GM19351 (cell line): ENCODE measurements at regions not wholly inside any gene's neighbourhood (a gene's known extent, or its start where the extent isn't known, plus 50 kb on each side); places are given as distances from the start of the nearest gene placed in this dataset.
"Not testable (repeated sequence)": the region's sequence is repeated elsewhere in the genome, so short reads cannot be mapped to it uniquely, and the experiment has no call there.

Source experiments
- ATAC-seq: cut with Tn5 transposase; IDR thresholded peaks from one replicate; pipeline ENCODE4 v1.9.1; 2021; ENCODE audit warnings: mild to moderate bottlenecking, moderate library complexity; ENCODE audit not compliant: unreplicated experiment

DNA sequence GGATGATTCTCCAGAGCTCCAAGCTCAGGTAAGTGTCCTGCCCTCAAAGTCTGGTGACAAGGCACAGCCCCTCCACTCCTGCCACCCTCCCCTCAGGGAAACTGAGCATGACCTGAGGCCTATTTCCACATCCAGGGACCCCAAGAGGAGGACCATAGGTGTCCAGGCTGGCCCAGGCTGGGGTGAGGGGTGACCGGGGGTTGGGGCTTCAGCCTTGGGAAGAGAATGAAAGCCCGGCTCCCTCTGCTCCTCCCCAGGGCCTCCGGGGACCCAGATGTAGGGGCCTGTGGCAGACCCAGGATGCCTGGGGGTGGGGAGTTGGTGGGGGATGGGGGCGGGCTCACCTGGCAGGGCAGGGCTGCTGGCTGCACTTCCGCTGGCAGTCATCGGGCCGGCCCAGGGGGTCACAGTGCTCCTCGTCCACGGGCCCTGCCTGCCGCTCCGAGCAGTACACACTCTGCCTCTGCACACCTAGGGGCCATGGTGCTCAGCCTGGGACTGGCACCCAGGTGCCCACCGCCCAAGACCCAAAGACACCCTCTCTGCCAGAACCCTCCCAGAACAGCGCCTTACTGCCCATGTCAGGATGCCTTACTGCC is 116.5 kb upstream of the AKAP13 start:
- not testable (repeated sequence) for ATAC-seq

DNA sequence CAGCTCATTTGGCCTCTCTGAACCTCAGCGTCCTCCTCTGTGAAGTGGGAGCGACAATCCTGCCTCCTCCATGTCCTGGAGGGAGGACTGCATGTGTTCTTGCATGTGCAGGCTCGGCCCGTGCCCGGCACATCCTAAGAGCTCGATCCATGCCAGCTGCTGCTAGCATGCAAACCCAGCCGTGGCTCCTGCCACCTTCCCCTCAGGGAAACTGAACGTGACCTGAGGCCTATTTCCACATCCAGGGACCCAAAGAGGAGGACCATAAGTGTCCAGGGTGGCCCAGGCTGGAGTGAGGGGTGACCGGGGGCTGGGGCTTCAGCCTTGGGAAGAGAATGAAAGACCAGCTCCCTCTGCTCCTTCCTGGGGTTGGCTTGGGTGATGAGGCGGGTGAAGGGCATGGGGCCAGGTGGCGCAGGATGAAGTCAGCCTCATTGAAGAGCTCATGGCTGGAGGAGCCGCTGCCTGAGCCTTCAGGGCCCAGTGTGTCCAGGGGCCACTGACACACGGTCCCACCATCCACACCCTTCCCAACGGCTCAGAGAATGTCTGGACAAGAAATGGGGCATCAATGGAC is 115.7 kb upstream of the AKAP13 start:
- not testable (repeated sequence) for ATAC-seq

DNA sequence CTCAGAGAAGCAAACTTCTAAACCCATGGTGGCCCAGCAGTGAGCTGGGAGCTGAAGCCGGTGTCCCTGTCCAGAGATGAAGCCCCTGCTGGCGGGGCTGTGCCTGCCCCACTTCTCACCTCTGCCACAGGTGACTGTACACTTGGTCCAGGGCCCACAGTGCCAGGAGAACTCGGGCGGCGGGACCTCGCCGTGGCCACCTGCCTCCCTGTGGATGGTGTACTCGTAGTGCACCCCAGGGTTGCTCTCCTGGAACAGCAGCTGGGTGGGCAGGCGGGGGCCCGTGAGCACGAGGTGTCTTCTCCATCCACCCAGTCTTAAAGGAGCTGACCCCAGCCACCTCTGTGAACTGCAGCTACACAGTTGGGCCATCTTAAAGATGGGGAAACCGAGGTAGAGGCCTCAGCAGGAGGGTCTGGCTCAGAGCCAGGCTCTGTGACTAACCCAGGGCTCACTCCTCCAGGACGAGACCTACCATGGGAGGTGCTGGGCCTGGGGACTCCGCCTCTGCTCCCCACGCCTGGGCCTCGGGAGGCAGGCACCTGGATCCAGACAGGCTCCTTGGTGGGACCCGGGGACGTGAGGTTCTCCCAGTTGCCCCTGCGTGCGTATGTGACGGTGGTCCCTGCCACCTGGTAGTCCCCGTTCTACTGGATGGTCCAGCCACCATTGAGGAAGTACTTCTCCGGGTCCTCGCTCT is 113.1 kb upstream of the AKAP13 start:
- not testable (repeated sequence) for ATAC-seq

DNA sequence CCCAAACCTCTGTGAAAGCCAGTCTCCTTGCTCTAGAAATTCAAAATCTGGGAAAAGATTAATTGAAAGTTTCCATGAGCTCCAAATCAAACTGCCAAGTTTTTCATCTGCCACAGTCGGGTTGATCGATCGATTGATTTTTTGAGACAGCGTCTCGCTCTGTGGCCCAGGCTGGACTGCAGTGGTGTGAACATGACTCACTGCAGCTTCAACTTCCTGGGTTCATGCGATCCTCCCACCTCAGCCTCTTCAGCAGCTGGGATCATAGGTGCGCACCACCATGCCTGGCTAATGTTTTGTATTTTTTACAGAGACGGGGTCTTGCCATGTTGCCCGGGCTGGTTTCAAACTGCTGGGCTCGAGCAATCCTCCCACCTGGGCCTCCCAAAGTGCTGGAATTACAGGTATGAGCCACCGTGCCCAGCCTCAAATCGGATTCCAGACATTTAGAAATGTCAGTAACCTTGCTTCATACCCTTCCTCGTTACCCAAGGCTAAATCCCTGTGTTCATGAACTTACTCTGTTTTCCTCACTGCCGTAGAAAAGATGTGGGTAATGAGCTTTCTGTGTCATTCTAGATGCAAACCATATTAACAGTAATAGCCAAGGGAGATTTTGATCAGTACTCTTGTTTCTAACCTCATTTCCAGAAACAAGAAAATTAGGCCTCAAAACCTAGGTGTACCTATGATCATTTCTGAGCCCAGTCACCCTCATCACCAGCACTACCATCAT is 105.9 kb upstream of the AKAP13 start:
- no peak for ATAC-seq

DNA sequence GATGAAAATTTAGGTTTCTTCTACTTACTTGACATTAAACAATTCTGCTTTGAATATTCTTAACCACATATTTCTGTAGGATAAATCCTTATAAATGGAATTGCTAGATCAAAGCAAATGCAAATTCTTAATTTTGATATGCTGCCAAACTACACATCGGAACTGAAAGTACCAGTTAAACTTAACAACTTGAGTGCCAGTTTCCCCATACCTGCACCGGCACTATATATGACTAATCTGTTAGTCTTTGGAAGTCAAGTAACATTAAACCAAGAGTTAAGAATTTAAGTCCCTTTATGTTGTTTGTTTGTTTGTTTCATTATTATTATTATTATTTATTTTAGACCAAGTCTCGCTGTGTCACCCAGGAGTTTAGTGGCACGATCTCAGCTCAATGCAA is 103.9 kb upstream of the AKAP13 start:
- no peak for ATAC-seq

DNA sequence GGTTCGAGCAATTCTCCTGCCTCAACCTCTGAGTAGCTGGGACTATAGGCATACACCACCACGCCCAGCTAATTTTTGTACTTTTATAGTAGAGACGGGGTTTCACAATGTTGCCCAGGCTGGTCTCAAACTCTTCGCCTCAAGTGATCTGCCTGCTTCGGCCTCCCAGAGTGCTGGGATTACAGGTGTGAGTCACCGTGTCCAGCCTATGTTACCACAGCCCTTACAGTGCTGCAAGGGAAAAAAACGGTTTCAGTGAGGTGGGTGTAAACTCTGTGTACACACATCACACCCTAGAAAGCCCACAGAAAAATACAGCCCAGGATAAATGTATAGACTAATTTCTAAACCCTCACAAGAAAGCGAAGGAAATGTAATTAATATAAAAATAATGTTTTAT is 103.5 kb upstream of the AKAP13 start:
- no peak for ATAC-seq

DNA sequence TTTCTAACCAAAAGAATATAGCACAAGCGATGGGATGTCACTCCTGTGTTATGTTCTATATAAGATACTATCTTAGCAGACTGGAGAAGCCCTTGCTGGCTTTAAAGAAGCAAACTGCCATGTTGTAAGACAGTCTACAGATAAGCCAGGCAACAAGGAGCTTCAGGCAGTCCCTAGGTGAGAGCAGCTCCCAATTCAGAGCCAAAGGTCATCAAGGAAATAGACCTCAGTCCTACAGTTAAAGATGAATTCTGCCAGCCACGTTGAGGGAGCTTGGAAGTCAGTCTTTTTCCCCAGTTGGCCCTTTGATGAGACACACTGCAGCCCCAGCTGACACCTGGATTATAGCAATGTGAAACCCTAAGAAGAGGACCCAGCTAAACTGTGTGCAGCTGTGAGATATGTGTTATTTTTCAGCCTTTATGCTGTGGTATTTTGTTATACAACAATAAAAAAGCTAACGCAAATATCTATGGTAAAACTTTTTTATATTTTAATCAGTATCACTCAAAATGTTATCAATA is 102.5 kb upstream of the AKAP13 start:
- ATAC-seq: no peak

DNA sequence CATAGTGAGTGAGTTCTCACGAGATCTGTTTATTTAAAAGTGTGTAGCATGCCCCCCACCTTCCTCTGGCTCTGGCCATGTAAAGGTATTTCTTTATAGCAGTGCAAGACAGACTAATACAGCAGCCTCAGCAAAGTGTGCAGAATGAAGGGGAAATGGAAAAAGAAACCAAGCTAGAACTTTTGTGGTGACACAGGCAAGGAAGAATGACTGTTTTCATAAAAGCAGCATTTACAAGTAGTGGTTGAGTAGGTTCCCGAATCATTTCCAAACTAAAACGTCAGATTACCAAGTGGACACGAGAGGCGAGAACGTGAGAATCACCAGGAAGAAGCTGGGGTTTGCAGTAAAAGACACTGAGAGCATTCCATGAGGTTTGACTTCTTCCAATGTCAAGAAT is 100.2 kb upstream of the AKAP13 start:
- ATAC-seq: no peak

DNA sequence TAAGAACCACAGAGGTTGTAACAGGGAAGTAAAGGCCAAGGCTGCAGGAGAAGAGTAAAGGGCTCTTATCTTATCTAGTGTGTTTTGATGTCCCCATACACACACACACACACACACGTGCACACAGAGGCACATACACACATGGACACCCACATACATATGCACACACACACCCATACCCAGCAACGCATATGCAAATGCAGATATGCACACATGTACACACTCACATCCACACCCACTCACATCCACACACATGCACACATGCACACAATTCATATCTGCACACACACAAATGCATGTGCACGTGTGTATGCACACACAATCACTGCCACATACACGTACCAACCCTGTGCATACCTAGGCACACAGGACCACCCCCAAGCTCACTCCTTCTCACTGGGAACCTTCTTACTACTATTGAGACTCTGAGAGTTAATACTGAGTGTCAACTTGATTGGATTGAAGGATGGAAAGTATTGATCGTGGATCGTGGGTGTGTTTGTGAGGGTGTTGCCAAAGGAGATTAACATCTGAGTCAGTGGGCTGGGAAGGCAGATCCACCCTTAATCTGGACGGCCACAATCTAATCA is 99.0 kb upstream of the AKAP13 start:
- ATAC-seq: no peak

DNA sequence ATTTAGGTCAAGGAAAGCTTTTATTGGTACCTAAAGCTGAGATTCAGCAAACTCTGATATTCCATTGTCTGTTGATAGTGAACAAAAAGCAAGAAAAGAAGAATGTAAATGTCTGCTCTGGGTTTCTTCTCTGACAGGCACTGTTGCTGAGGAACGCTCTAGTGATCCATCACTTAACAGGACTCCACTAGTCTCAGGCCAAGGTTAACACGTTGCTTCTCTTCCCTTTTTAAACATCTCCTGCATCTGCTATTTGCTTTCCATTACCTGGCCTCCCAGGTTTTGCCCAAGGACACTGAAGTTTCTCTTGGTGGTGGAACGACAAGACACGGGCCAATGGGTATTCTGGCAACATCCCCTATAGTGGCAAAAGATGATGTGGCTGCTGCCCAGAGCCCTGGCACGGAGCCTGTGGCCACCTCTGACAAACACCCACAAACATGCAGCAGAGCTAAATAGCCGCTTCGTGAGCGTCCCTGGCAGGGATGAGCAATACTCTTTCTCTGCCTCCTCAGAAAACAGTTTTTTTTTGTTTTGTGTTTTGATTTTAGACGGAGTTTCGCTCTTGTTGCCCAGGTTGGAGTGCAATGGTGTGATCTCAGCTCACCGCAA is 97.8 kb upstream of the AKAP13 start:
- no peak for ATAC-seq

DNA sequence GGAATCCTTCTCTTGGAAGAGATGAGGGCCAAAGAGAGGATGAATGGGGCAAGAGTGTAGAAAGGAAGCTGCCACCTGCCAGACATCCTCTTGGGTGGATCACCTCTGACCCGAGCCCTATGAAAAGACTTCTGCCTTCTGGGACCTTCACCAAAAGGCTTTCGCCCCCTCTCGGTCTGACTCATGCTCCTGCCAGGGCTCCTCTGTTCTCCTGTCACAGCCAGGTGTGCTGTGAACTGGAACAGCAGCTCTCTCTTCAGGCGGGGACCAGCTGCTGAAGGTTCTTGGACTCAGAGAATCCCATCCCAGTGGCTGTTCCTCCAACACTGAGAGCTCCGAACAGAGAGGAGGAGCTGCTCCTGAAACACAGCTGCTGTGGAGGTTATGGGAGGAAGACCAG is 96.6 kb upstream of the AKAP13 start:
- ATAC-seq: peak; percentile 63

DNA sequence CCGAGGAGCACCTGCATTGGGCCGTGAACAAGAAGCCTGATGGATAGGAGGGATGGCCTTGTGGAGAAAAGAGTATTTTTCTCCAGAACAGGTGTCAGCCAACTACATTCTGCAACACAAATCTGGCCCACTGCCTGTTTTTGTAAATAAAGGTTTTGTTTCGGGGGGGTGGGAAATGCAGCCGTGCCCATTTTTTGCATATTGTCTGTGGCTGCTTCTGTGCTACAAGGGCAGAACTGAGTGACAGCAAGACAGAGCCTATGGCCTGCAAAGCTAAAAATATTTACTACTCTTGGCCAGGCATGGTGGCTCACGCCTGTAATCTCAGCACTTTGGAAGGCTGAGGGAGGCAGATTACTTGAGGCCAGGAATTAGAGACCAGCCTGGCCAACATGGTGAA is 95.9 kb upstream of the AKAP13 start:
- peak; percentile 83 for ATAC-seq

DNA sequence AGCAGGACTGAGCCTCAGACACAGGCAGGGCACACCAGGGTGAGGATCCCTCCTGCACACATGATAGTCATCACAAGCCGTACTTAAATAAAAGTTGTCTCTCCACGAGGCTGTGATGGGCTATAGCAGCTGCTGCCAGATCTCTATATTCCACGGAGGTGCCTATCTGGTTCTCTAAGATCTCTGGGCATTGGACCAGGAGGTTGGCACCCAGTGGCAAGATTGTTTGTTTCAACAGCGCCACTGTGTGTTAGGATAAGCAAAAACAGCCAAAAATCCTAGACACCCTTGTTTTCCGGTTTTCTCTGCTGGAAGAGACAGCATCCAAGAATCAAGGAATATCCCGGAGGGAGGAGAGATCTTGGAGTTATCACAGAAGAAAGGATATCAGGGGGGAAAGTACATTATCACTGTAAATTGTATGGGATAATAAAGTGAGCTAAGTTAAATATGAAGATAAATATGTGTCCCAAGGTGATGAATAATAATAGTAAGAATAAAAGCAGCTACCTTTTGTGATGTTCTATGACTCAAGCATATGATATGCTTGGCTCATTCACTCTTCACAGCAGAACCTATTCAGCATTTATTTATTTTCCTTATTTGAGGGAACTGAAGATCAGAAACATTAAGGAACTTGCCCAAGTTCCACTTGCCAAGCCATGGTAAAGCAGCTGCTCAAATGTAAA is 90.6 kb upstream of the AKAP13 start:
- no peak for ATAC-seq

DNA sequence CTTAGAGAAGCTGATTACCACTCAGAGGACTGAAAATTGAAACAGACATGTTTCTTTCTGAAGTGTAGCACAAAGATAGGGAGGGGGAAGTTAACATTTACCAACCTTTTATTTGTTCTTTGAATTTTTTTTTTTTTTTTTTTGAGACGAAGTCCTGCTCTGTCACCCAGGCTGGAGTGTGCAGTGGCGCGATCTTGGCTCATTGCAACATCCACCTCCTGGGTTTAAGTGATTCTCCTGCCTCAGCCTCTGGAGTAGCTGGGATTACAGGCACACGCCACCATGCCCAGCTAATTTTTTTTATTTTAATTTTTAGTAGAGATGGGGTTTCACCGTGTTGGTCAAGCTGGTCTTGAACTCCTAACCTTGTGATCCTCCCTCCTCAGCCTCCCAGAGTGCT is 87.8 kb upstream of the AKAP13 start:
- ATAC-seq: not testable (repeated sequence)

DNA sequence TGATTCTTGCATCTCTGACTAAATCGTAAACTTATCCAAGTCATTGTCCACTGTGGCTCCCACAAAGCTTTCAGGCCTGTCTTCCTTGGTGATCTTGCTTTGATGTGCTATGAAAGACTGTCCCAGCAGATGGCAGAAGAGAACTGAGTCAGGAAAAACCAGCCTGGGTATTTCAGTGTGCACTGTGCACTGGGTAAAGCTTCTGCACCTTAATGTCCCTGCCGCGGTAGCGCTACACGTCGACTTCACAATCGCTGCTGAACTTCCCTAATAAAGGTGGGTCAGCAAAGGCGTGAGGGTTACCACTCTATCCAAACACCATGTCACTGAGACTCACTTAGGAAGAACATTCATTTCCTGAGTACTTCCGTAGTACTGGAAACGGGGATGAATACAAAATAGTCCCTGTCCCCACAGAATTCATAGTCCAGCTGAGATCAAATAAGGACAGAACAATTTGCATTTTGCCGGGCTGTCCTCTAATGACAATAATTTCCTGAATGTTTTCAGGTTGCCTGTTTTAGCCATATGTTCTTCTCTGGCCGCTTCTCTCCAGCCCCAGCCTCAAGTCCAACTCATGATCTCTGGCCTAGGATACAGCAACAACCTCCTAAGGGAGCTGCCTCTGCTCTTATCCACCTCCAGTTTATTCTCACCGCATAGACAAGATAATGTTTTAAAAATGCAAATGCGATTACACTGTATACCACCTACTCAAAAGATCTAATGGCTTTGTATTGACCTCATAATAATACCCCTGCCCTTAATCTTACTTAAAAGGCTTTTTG is 83.6 kb upstream of the AKAP13 start:
- peak; percentile 96 for ATAC-seq

DNA sequence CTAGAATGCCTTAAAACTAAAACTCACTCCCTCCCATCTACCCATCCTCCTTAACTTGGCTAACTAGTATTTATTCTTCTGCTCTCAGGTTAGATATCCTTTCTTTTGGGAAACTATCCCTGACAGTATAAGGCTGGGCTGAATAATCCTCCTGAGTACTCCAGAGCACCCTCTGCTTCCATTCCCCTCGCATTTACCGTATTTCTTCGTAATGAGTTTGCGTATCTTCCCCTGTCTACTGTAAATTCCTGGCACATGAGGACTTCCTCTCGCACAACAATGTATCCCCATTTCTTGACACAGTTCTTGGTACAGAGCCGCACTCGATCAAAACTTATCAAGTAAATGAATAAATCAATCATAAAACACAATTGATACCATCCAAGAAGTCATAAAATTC is 82.9 kb upstream of the AKAP13 start:
- no peak for ATAC-seq

DNA sequence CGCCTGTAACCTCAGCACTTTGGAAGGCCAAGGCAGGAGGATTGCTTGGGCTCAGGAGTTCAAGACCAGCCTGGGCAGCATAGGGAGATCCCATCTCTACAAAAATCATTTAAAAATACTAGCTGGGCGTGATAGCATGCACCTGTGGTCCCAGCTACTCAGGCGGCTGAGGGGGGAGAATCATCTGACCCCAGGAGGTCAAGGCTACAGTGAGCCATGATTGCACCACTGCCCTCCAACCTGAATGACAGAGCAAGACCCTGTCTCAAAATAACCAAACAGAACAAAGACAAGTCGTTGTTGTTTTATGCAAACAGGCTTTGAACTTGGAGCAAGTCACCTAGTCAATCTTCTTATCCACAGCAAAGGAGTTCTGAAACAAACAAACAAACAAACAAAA is 82.0 kb upstream of the AKAP13 start:
- ATAC-seq: no peak

DNA sequence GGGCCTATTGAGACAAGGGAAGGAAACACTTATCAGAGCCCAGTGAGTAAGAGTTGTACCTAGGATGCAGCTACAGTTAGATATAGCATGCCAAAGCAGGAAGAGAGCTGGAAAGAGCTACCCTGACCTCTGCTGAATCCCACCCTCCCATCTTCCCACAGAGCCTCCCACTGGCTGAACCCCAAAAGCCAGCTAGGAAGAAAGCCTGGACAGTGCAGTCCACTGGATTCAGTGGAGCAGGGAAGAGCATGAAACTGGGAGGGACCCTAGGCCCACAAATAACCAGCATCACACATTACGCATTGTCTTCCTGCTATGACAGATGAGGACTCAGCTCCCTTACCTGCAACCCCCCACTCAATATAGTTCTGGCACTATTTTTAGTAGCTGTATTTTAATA is 81.5 kb upstream of the AKAP13 start:
- ATAC-seq: no peak

DNA sequence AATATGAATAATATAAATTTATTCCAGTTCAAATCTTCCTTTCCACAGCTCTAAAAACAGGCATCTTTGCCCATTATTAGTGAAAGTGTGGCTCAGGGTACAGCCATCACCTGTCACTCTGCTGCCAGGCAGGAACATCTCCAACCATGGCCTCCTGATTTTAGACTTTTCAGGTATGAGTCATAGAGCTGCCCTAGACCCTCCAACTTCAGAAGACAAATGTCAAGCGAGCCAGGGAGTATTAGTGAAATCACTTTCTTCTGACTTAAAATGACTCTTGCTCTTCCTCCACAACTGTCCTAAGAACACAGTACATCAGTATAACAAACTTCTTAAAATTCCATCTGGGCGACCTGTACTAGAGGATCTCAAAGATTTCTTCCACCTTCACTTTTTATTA is 78.1 kb upstream of the AKAP13 start:
- ATAC-seq: peak; percentile 61
